AG09319 (cell line): ENCODE measurements at regions not wholly inside any gene's neighbourhood (a gene's known extent, or its start where the extent isn't known, plus 50 kb on each side); places are given as distances from the start of the nearest gene placed in this dataset.

Source experiments
- DNase-seq: peaks from one replicate; pipeline ENCODE4 v3.0.0-alpha.2; 2010; ENCODE audit warnings: low read depth; ENCODE audit errors: extremely low read depth
- CTCF ChIP-seq: IDR thresholded peaks from 2 replicates; pipeline ENCODE4 v1.5.1; 2011; ENCODE audit warnings: low read depth, mild to moderate bottlenecking, inconsistent platforms, low read length, moderate library complexity

GRCh38 chr16:52035436-52035835 lies 511.5 kb downstream of the TOX3 start:
- no peak for TF ChIP-seq CTCF
- no peak for DNase-seq

GRCh38 chr16:52034830-52035229 lies 512.1 kb downstream of the TOX3 start:
- no peak for TF ChIP-seq CTCF
- no peak for DNase-seq

GRCh38 chr16:52033992-52034391 lies 513.0 kb downstream of the TOX3 start:
- no peak for DNase-seq
- no peak for TF ChIP-seq CTCF

- no peak for DNase-seq
- no peak for TF ChIP-seq CTCF
These were observed 524.0 kb downstream of the TOX3 start for GRCh38 chr16:52022980-52023379.

- DNase-seq: no peak
- TF ChIP-seq CTCF: no peak
These were observed 524.8 kb downstream of the TOX3 start for GRCh38 chr16:52022177-52022576.

GRCh38 chr16:52016387-52016786 lies 530.6 kb downstream of the TOX3 start:
- DNase-seq: no peak
- TF ChIP-seq CTCF: no peak

GRCh38 chr16:52005551-52005950 lies 541.4 kb downstream of the TOX3 start:
- TF ChIP-seq CTCF: no peak
- no peak for DNase-seq
